BLaER1 (cell line): ENCODE measurements at regions not wholly inside any gene's neighbourhood (a gene's known extent, or its start where the extent isn't known, plus 50 kb on each side); places are given as distances from the start of the nearest gene placed in this dataset.

Experiments used
- H3K27ac ChIP-seq: shearing (Covaris generic); formaldehyde crosslinking; 2 replicates; pipeline ENCODE4 v1.8.1; 2022
- H3K27me3 ChIP-seq: shearing (Covaris generic); formaldehyde crosslinking; 2 replicates; pipeline ENCODE4 v1.8.1; 2022
- H3K36me3 ChIP-seq: shearing (Covaris generic); formaldehyde crosslinking; 2 replicates; pipeline ENCODE4 v1.8.1; 2022
- H3K4me1 ChIP-seq: shearing (Covaris generic); formaldehyde crosslinking; 2 replicates; pipeline ENCODE4 v1.8.1; 2022
- H3K4me2 ChIP-seq: shearing (Covaris generic); formaldehyde crosslinking; 2 replicates; pipeline ENCODE4 v1.8.1; 2022
- H3K4me3 ChIP-seq: shearing (Covaris generic); formaldehyde crosslinking; 2 replicates; pipeline ENCODE4 v1.8.1; 2022
- H3K9ac ChIP-seq: shearing (Covaris generic); formaldehyde crosslinking; 2 replicates; pipeline ENCODE4 v1.8.1; 2022
- H3K9me3 ChIP-seq: shearing (Covaris generic); formaldehyde crosslinking; 2 replicates; pipeline ENCODE4 v1.8.1; 2022
- H4K20me1 ChIP-seq: shearing (Covaris generic); formaldehyde crosslinking; 2 replicates; pipeline ENCODE4 v1.8.1; 2022
- Cebpa-rat ChIP-seq: shearing (Covaris generic); IDR thresholded peaks from 2 replicates; pipeline ENCODE4 v1.8.1; 2022

DNA sequence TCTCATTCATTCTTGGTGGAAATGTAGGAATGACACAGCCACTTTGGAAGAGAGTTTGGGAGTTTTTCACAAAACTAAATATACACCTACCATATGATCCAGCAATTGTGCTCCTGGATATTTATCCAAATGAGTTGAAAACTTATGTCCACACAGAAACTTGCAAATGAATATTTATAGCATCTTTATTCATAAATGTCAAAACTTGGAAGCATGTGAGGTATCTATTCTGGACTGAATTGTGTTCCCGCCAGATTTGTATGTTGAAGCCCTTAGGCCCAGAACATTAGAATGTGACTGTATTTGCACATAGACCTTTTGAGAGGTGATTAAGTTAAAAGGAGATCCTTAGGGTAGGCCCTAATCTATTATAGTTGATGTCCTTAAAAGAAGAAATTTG is 409.4 kb upstream of the SYT4 start:
- Histone ChIP-seq H3K4me2 (no peak overlapping the region), H3K9ac (no peak overlapping the region), H3K27ac (no peak overlapping the region), H3K9me3 (no peaks in the 10 kb centered on the region), H4K20me1 (no peaks in the 10 kb centered on the region), H3K36me3 (no peaks in the 10 kb centered on the region), H3K27me3 (no peaks in the 10 kb centered on the region), H3K4me1 (no peaks in the 10 kb centered on the region), H3K4me3 (no peak overlapping the region)
- no peak for TF ChIP-seq Cebpa-rat

DNA sequence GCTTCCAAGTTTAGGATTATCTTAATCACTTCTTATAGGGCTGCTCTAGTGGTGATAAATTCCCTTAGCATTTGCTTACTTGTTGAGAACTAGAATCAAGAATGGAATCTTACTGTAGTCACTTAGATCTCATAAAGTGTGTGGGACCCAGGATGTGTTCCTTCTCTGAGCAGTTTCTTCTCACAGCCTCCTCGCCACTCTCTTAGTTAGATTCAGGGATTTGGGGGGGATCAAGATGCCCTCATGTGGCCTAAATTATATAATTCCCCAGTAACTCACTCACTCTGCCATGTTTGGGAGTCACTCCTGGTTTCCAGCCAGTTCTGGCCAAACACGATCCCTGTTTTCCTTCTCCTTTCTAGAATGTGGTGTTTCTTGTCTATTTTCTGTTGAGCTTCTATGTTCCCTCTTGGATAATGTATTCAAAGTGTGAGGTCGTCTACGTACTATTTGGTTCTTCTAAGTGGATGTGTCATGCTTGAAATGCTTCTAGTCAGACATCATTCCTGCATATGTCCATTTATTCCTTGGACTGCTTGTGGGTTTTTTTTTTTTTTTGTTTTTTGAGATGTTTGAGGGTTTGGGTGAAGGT is 414.9 kb upstream of the SYT4 start:
- Histone ChIP-seq H3K4me2 (no peak overlapping the region), H3K4me1 (no peaks in the 10 kb centered on the region), H3K9me3 (no peaks in the 10 kb centered on the region), H3K9ac (no peak overlapping the region), H4K20me1 (no peaks in the 10 kb centered on the region), H3K27me3 (no peaks in the 10 kb centered on the region), H3K4me3 (no peak overlapping the region), H3K36me3 (no peaks in the 10 kb centered on the region), H3K27ac (no peak overlapping the region)
- no peak for TF ChIP-seq Cebpa-rat

DNA sequence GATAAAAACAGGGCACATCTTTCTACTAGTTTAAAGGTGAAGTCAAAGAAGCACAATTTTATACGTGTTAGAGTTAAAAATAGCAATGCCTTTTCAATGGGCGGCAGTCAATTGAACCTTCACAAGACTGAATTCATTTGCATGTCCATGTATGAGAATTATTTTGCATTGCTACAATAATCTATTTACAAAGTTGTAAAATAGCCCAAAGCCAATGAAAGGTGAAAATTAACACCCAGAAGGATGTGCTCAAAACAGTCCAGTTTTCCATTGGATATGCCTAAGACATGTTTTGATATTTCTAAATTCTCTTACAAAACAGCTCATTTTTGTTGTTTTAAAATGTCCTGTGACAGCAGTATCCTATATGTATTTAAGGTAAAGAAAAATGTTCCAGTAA is 425.1 kb upstream of the SYT4 start:
- H3K4me3 ChIP-seq = no peak overlapping the region
- H3K36me3 ChIP-seq = no peaks in the 10 kb centered on the region
- no peak overlapping the region for H3K27ac ChIP-seq
- no peaks in the 10 kb centered on the region for H3K4me1 ChIP-seq
- no peaks in the 10 kb centered on the region for H3K9me3 ChIP-seq
- H3K9ac ChIP-seq = no peak overlapping the region
- H4K20me1 ChIP-seq = no peaks in the 10 kb centered on the region
- H3K4me2 ChIP-seq = no peak overlapping the region
- TF ChIP-seq Cebpa-rat = no peak
- no peaks in the 10 kb centered on the region for H3K27me3 ChIP-seq

DNA sequence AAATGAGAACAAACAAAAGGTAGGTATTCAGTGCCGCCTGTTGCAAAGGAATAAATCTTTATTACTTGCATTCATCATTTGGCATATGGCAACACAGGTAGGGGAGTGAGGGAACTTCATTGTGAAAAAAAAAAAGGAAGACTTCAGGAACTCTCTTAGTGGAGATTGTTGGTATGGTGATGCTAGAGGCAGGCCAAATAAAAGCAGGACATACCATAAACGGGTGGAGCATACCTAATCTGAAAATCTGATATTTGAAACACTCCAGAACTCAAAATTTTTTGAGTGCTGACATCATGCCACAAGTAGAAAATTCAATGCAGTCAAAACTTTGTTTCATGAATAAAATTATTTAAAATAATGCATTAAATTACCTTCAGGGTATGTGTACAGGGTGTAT is 425.8 kb upstream of the SYT4 start:
- Histone ChIP-seq H3K4me1 (no peaks in the 10 kb centered on the region), H3K9me3 (no peaks in the 10 kb centered on the region), H4K20me1 (no peaks in the 10 kb centered on the region), H3K27me3 (no peaks in the 10 kb centered on the region), H3K27ac (no peak overlapping the region), H3K36me3 (no peaks in the 10 kb centered on the region), H3K9ac (no peak overlapping the region), H3K4me2 (no peak overlapping the region), H3K4me3 (no peak overlapping the region)
- no peak for TF ChIP-seq Cebpa-rat

DNA sequence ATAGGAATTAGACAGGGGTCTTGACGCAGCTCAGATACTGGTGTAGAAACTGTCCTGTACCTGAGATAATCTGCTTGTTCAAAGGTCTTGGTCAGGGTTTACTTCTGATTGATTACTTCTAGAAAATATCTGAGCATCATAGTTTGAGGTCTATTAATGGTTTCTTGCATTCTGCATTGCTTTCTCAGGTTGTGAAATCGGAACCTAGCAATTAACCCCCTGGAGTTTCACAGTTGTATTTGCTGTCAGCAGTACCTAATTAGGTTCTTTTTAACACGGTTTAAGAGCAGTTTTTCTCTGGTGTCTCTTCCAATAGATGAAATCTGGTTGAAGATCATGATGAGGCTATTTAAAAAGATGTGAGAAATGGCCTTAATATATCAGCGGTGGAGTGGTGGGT is 428.6 kb upstream of the SYT4 start:
- no peaks in the 10 kb centered on the region for H3K36me3 ChIP-seq
- no peak overlapping the region for H3K27ac ChIP-seq
- H4K20me1 ChIP-seq = no peaks in the 10 kb centered on the region
- no peaks in the 10 kb centered on the region for H3K4me1 ChIP-seq
- H3K9ac ChIP-seq = no peak overlapping the region
- H3K27me3 ChIP-seq = no peaks in the 10 kb centered on the region
- TF ChIP-seq Cebpa-rat = no peak
- no peak overlapping the region for H3K4me3 ChIP-seq
- H3K4me2 ChIP-seq = no peak overlapping the region
- H3K9me3 ChIP-seq = no peaks in the 10 kb centered on the region

DNA sequence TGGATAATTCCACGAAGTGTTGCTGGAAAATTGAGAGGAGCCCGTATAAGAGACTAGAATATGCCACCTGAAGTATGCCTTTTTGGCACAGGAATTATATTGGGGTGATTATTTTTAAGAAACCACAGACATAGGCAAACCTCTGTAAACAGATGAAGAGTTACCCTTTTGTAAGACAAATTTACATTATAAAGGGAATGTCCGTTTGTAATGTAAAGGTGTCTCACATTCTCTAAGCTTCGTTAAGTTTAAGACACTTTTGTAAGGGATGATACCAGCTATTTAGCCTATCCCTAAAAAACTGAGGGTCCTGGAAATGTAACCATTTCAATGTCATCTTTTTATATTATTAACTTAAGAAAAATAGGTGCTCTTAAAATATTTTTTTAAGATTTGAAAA is 432.8 kb upstream of the SYT4 start:
- no peak overlapping the region for H3K4me2 ChIP-seq
- H3K4me1 ChIP-seq = no peaks in the 10 kb centered on the region
- H3K9me3 ChIP-seq = no peaks in the 10 kb centered on the region
- no peak overlapping the region for H3K9ac ChIP-seq
- no peaks in the 10 kb centered on the region for H3K27me3 ChIP-seq
- no peak overlapping the region for H3K4me3 ChIP-seq
- no peaks in the 10 kb centered on the region for H3K36me3 ChIP-seq
- no peak for TF ChIP-seq Cebpa-rat
- H4K20me1 ChIP-seq = no peaks in the 10 kb centered on the region
- no peak overlapping the region for H3K27ac ChIP-seq

DNA sequence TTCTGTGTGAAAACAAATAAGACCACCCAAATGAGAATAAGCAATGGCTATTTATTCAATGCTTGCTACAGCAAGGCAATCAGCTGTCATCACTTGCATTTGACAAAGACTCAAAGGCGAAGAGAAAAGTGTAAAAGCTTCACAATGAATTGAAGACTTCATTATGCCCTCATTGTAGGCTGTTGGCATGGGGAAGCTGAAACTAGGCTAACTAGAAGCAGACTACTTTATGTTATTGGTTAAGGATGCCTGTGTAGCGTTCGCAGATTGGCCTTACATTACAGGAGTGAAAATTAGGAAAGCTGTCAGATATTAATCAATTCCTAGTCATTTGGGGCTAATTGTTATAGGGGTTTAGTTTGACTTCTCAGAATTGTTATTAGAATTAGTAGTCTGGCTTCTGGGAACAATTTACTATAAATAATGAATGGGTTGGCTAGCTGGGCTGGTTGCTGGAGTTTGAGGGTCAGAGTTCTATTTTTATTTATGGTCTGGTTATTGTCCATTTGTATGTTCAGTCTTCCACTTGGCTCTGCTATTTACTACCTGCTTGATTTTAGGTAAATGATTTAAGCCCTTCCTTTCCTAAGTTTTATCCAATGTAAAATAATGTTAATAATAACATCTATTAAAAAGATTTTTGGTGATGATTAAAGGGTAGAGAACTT is 437.2 kb upstream of the SYT4 start:
- no peak overlapping the region for H3K9ac ChIP-seq
- H3K27ac ChIP-seq = no peak overlapping the region
- H3K36me3 ChIP-seq = no peaks in the 10 kb centered on the region
- TF ChIP-seq Cebpa-rat = no peak
- H3K27me3 ChIP-seq = no peaks in the 10 kb centered on the region
- H3K9me3 ChIP-seq = no peaks in the 10 kb centered on the region
- H3K4me2 ChIP-seq = no peak overlapping the region
- no peaks in the 10 kb centered on the region for H4K20me1 ChIP-seq
- no peak overlapping the region for H3K4me3 ChIP-seq
- no peaks in the 10 kb centered on the region for H3K4me1 ChIP-seq

DNA sequence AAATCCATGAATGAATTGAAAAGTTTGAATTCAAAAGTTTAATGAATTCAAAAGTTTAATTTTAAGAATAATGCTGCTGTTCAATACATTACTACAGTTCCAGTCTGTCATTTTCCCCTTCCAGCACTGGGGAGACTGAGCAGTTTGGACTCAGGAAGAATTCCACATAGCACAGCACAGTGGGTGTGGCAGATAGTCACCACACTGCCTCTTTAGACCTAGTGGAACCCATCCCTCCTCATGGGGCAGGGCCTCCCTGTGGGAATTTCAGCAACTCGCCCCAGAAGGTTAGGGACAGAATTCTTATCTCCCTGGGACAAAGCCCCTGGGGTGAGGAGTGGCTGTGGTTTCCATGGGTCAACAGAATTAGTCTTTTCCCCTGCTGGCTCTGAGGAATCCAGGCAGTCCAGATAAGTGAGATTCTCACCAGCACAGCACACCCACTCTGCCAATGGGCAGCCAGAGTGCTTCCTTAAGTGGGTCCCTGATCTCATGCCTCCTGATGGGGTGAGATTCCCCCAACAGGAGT is 442.0 kb upstream of the SYT4 start:
- Histone ChIP-seq H3K27me3 (no peaks in the 10 kb centered on the region), H3K4me2 (no peak overlapping the region), H3K4me3 (no peak overlapping the region), H3K36me3 (no peaks in the 10 kb centered on the region), H3K9me3 (no peaks in the 10 kb centered on the region), H4K20me1 (no peaks in the 10 kb centered on the region), H3K9ac (no peak overlapping the region), H3K27ac (no peak overlapping the region), H3K4me1 (no peaks in the 10 kb centered on the region)
- no peak for TF ChIP-seq Cebpa-rat

DNA sequence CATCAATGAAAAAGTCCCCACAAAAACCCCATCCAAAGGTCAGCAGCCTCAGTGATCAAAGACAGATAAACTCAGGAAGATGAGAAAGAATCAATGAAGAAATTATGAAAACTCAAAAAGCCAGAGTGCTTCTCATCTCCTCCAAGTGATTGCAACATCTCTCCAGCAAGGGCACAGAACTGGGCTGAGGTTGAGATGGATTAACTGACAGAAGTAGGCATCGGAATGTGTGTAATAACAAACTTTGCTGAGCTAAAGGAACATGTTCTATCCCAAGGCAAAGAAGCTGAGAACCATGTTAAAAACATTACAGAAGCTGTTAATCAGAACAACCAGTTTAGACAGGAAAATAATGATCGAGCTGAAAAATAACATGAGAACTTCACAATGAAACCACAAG is 442.8 kb upstream of the SYT4 start:
- Histone ChIP-seq H3K4me1 (no peaks in the 10 kb centered on the region), H3K4me2 (no peak overlapping the region), H3K27ac (no peak overlapping the region), H3K9ac (no peak overlapping the region), H3K4me3 (no peak overlapping the region), H3K9me3 (no peaks in the 10 kb centered on the region), H3K27me3 (no peaks in the 10 kb centered on the region), H4K20me1 (no peaks in the 10 kb centered on the region), H3K36me3 (no peaks in the 10 kb centered on the region)
- no peak for TF ChIP-seq Cebpa-rat

DNA sequence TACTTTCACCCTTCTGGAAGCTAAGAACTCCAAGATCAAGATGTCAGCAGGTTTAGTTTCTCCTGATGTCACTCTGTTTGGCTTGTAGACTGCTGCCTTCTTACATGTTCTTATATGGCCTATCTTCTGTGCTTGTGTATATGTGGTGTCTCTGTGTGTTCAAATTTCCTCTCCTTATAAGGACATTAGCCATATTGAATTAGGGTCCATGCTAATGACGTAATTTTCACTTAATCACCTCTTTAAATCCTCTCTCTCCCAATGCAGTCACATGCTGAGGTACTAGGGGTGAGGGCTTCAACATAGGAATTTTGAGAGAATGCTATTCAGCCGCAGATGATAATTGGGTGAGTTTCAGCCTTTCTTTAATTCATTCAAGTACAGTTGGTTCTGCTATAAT is 458.3 kb upstream of the SYT4 start:
- no peak overlapping the region for H3K4me3 ChIP-seq
- H3K4me2 ChIP-seq = no peak overlapping the region
- H3K9me3 ChIP-seq = peaks cover 2% of the 10 kb centered on the region; the same call in 1 of the 2 replicates
- H3K4me1 ChIP-seq = no peaks in the 10 kb centered on the region
- H3K27me3 ChIP-seq = no peaks in the 10 kb centered on the region
- no peaks in the 10 kb centered on the region for H3K36me3 ChIP-seq
- no peak overlapping the region for H3K27ac ChIP-seq
- no peak overlapping the region for H3K9ac ChIP-seq
- no peaks in the 10 kb centered on the region for H4K20me1 ChIP-seq
- no peak for TF ChIP-seq Cebpa-rat
